HepG2 (cell line): ENCODE measurements at regions not wholly inside any gene's neighbourhood (a gene's known extent, or its start where the extent isn't known, plus 50 kb on each side); places are given as distances from the start of the nearest gene placed in this dataset.
A peak's percentile ranks its signal among the peaks of the same experiment; 100 is the strongest.

Experiments
- ATAC-seq: fragments of 200-7000 bp; cut with Tn5 transposase; 3 replicates; pipeline ENCODE4 v1.9.1; 2020; ENCODE audit warnings: mild to moderate bottlenecking, moderate library complexity
- BruUV-seq: library from RNA; stranded (reverse); fragments of 400-500 nt; replicated peaks from 2 replicates; lab custom pipeline; 2021; lab: Mats Ljungman, UMichigan
- CTCF ChIA-PET: fragments of 300-600 bp; formaldehyde crosslinking; extraction: SDS; loops from one replicate; lab custom pipeline; 2021; ENCODE audit warnings: low total read pairs, inconsistent platforms, low intra/inter-chr PET ratio; lab: Yijun Ruan, JAX
- POLR2A ChIA-PET: fragments of 350-600 bp; sonication (Branson Sonifier 250); formaldehyde crosslinking; loops from one replicate; lab custom pipeline; 2020; ENCODE audit warnings: antibody characterized with exemption, inconsistent platforms; lab: Yijun Ruan, JAX
- DNase-seq: peaks from one replicate; pipeline ENCODE4 v3.0.0-alpha.2; 2015; ENCODE audit warnings: low spot score
- FAIRE-seq: peaks from 3 replicates; lab custom pipeline; 2011; peaks lifted over from hg19 to GRCh38; lab: Jason Lieb, UNC
- H2AFZ ChIP-seq: one replicate; pipeline ENCODE4 v1.6.1; 2011; ENCODE audit warnings: low read length, inconsistent platforms
- H3K27ac ChIP-seq: fragments of 300-600 bp; 3 replicates; pipeline ENCODE4 v1.8.0; 2011; ENCODE audit warnings: mixed run types, mild to moderate bottlenecking, mixed read lengths, low read length, inconsistent platforms; ENCODE audit not compliant: insufficient read depth; ENCODE audit errors: extremely low read length
- H3K27me3 ChIP-seq, 2 experiments: fragments of 200-600 bp in 1 of 2; 2 replicates in 1 of 2; 3 replicates in 1 of 2; pipeline versions ENCODE4 v1.6.0 to v1.8.0; 2011; ENCODE audit warnings: low read length in 2 of 2, mild to moderate bottlenecking in 2 of 2, moderate library complexity in 2 of 2, inconsistent platforms in 1 of 2; ENCODE audit not compliant: insufficient read depth in 2 of 2, control insufficient read depth in 1 of 2
- H3K36me3 ChIP-seq, 2 experiments: fragments of 200-600 bp in 1 of 2; replicated peaks in 1 of 2; 2 replicates in 1 of 2; 3 replicates in 1 of 2; pipeline versions ENCODE4 v1.5.1 to v1.8.0; 2011; ENCODE audit warnings: low read length in 2 of 2, inconsistent platforms in 1 of 2; ENCODE audit not compliant: insufficient read depth in 2 of 2, control insufficient read depth in 1 of 2
- H3K4me1 ChIP-seq: 2 replicates; pipeline ENCODE4 v1.5.1; 2012; ENCODE audit warnings: low read length, inconsistent platforms; ENCODE audit not compliant: insufficient read depth
- H3K4me2 ChIP-seq: 2 replicates; pipeline ENCODE4 v1.6.0; 2011; ENCODE audit warnings: low read depth, low read length, inconsistent platforms
- H3K4me3 ChIP-seq, 3 experiments: fragments of 200-600 bp in 1 of 3; sonication (generic), shearing (Covaris generic) in 1 of 3; replicated peaks in 1 of 3; 2 replicates each; pipeline ENCODE4 v1.5.1; 2011 to 2016; ENCODE audit warnings: low read length in 3 of 3, inconsistent platforms in 2 of 3, low read depth in 2 of 3, mild to moderate bottlenecking in 2 of 3, control low read depth in 1 of 3, mixed read lengths in 1 of 3; ENCODE audit not compliant: insufficient read depth in 1 of 3
- H3K79me2 ChIP-seq: one replicate; pipeline ENCODE4 v1.6.1; 2011; ENCODE audit warnings: low read length, inconsistent platforms; ENCODE audit not compliant: insufficient read depth
- H3K9ac ChIP-seq: 2 replicates; pipeline ENCODE4 v1.6.0; 2011; ENCODE audit warnings: mild to moderate bottlenecking, low read depth, low read length, inconsistent platforms; ENCODE audit not compliant: insufficient read depth
- H3K9me3 ChIP-seq: 2 replicates; pipeline ENCODE4 v1.5.1; 2012; ENCODE audit warnings: mild to moderate bottlenecking, low read length
- H4K20me1 ChIP-seq: 2 replicates; pipeline ENCODE4 v1.6.0; 2011; ENCODE audit warnings: inconsistent platforms, mild to moderate bottlenecking, low read length, moderate library complexity; ENCODE audit not compliant: insufficient read depth
- CBFB ChIP-seq: sonication (generic); formaldehyde crosslinking; IDR thresholded peaks from 2 replicates; pipeline ENCODE4 v1.4.0; 2020; ENCODE audit warnings: missing genetic modification reagents
- CEBPG ChIP-seq: IDR thresholded peaks from 2 replicates; pipeline ENCODE4 v1.6.1; 2016
- HNRNPL ChIP-seq: fragments of 200-400 bp; formaldehyde crosslinking; IDR thresholded peaks from 2 replicates; pipeline ENCODE4 v1.6.1; 2017; ENCODE audit warnings: mild to moderate bottlenecking, low read depth, low read length
- RAD51 ChIP-seq: fragments of 450-650 bp; IDR thresholded peaks from 2 replicates; pipeline ENCODE4 v1.6.1; 2016; ENCODE audit warnings: borderline replicate concordance
- WGBS: methylation state at CpG from one replicate; pipeline ENCODE4 v1.1.6; 2017; ENCODE audit warnings: low lambda C conversion rate; 5-methylcytosine and 5-hydroxymethylcytosine counted together
- in situ Hi-C: cut with HindIII; loops from 2 replicates; pipeline ENCODE4 v1.10.0; 2017; ENCODE audit warnings: low pct_unique_long_range_greater_than_20kb; ENCODE audit not compliant: extremely low pct_ligation_motif_present
- intact Hi-C: fragments of 100-400 bp; cut with micrococcal nuclease; formaldehyde crosslinking; loops from one replicate; pipeline ENCODE4 v1.10.0; 2022; ENCODE audit not compliant: unreplicated experiment
- TF ChIP-seq, protein P1 (sequence below): sonication (generic); formaldehyde crosslinking; IDR thresholded peaks from 2 replicates; pipeline ENCODE4 v1.5.0; 2020; ENCODE audit warnings: mild to moderate bottlenecking, missing genetic modification reagents
- TF ChIP-seq, protein P2 (sequence below), 2 experiments: sonication (generic) in 1 of 2; formaldehyde crosslinking in 1 of 2; IDR thresholded peaks; 2 replicates each; pipeline versions ENCODE4 v1.5.1 to v1.6.1; 2011 to 2020; ENCODE audit warnings: borderline replicate concordance in 1 of 2, low read depth in 1 of 2, low read length in 1 of 2, mild to moderate bottlenecking in 1 of 2, missing genetic modification reagents in 1 of 2, moderate library complexity in 1 of 2

DNA sequence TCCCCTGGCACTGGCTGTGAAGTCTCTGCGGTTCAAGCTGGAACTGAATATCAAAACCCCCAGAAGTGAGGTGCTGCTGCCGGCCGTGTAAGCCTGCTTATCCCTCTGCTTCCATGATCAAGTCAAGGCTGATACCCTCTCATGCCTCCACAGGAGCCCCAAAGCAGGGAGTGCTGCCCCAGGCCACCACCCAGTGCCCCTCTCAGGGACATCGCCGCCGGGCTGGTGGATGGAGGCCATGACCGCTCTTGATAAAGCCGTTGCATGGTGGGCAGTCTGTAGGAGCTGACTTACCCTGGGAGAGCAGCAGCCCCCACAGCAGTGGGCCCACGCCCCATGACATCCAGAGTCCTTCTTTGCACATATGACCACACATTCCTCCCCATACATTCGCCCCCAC is 162.0 kb upstream of the CST7 start:
- ChIA-PET CTCF (no interaction called here), POLR2A (no interaction called here)
- Histone ChIP-seq H3K9ac (no peak overlapping the region), H3K27ac (no peak overlapping the region), H2AFZ (no peak overlapping the region), H3K27me3 (peaks cover 2 to 12% of the 10 kb centered on the region in 2 experiments; a peak in 2 of 5 replicates), H3K4me2 (no peak overlapping the region), H3K36me3 (no peaks in the 10 kb centered on the region), H3K9me3 (no peaks in the 10 kb centered on the region), H4K20me1 (no peaks in the 10 kb centered on the region), H3K79me2 (no peaks in the 10 kb centered on the region), H3K4me1 (no peaks in the 10 kb centered on the region), H3K4me3 (no peak overlapping the region)
- TF ChIP-seq CBFB (CRISPR knock-in tag) (no peak), CEBPG (CRISPR knock-in tag) (no peak), HNRNPL (no peak)
- intact Hi-C loops, result no loop called here
- WGBS, result 52% methylated on average over 10 of the region's 10 CpGs
- no TSS peak for BruUV-seq
- no peak for FAIRE-seq
- no peak for DNase-seq
- no peak for ATAC-seq
- in situ Hi-C loops, result loop anchor here (5.0 kb wide), 1 partner anchor 130 kb away; no protein-coding TSS in a partner anchor

DNA sequence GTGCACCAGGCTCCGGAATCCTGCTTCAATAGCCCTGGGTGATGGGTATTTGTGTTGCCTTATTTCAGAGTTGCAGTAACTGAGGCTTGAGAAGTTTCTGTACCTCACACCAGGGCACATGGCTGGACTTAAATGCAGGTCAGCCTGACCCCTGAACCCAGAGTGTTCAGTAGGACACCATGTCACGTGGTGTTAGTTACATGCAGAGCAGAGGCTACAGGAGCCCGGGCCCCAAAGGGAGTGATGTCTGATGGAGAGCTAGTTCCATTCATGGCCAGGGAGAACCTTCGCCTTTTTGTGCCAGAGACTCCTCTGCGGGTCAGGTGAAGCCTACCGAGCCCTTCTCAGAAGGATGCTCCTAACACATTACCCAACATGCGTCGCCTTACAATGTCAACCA is 161.4 kb upstream of the CST7 start:
- FAIRE-seq (no peak), DNase-seq (no peak), ATAC-seq (no peak)
- H3K27me3 ChIP-seq, result peaks cover 5 to 16% of the 10 kb centered on the region in 2 experiments; a peak in 2 of 5 replicates
- H2AFZ ChIP-seq, result no peak overlapping the region
- H3K79me2 ChIP-seq, result no peaks in the 10 kb centered on the region
- no peaks in the 10 kb centered on the region for H4K20me1 ChIP-seq
- WGBS, result 60% methylated on average over 7 of the region's 8 CpGs
- in situ Hi-C loops (loop anchor here (5.0 kb wide), 1 partner anchor 130 kb away; no protein-coding TSS in a partner anchor), intact Hi-C loops (no loop called here)
- CTCF ChIA-PET, result no interaction called here
- H3K4me2 ChIP-seq, result no peak overlapping the region
- TF ChIP-seq, protein P1, sequence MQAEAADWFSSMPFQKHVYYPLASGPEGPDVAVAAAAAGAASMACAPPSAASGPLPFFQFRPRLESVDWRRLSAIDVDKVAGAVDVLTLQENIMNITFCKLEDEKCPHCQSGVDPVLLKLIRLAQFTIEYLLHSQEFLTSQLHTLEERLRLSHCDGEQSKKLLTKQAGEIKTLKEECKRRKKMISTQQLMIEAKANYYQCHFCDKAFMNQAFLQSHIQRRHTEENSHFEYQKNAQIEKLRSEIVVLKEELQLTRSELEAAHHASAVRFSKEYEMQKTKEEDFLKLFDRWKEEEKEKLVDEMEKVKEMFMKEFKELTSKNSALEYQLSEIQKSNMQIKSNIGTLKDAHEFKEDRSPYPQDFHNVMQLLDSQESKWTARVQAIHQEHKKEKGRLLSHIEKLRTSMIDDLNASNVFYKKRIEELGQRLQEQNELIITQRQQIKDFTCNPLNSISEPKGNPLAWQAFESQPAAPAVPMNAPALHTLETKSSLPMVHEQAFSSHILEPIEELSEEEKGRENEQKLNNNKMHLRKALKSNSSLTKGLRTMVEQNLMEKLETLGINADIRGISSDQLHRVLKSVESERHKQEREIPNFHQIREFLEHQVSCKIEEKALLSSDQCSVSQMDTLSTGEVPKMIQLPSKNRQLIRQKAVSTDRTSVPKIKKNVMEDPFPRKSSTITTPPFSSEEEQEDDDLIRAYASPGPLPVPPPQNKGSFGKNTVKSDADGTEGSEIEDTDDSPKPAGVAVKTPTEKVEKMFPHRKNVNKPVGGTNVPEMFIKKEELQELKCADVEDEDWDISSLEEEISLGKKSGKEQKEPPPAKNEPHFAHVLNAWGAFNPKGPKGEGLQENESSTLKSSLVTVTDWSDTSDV (CRISPR knock-in tag), result no peak
- TF ChIP-seq, protein P2, sequence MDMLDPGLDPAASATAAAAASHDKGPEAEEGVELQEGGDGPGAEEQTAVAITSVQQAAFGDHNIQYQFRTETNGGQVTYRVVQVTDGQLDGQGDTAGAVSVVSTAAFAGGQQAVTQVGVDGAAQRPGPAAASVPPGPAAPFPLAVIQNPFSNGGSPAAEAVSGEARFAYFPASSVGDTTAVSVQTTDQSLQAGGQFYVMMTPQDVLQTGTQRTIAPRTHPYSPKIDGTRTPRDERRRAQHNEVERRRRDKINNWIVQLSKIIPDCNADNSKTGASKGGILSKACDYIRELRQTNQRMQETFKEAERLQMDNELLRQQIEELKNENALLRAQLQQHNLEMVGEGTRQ (IDR thresholded peaks at IDR 0.05; ENCODE audit: low read depth, low read length), result peak; percentile 53
- TF ChIP-seq, protein P2 (CRISPR knock-in tag; IDR thresholded peaks at IDR 0.05; ENCODE audit: borderline replicate concordance), result no peak
- TF ChIP-seq RAD51, result peak; percentile 67; the same call in 1 of the 2 replicates
- H3K9ac ChIP-seq, result no peak overlapping the region
- BruUV-seq, result no TSS peak
- H3K4me1 ChIP-seq, result no peaks in the 10 kb centered on the region
- H3K9me3 ChIP-seq, result no peaks in the 10 kb centered on the region
- no peak overlapping the region for H3K27ac ChIP-seq
- no peaks in the 10 kb centered on the region for H3K36me3 ChIP-seq
- no peak overlapping the region for H3K4me3 ChIP-seq
- POLR2A ChIA-PET, result no interaction called here
